ENCODE measurements at regions not wholly inside any gene's neighbourhood (a gene's known extent, or its start where the extent isn't known, plus 50 kb on each side); places are given as distances from the start of the nearest gene placed in this dataset.

- TF ChIP-seq E2F8 (IDR thresholded peaks at IDR 0.05; ENCODE audit: low read depth, partially characterized antibody) (no peak), POLR2A (IDR thresholded peaks at IDR 0.05; ENCODE audit: low read depth, low read length) (0 out of 2 replicates have a peak, but pooled peaks have one; percentile 37), SMAD1 (IDR thresholded peaks at IDR 0.05; ENCODE audit: low read depth, partially characterized antibody) (no peak), FOXK2 (IDR thresholded peaks at IDR 0.05) (no peak), EGR1 (IDR thresholded peaks at IDR 0.05; ENCODE audit: borderline replicate concordance in 1 of 2, low read depth in 2 of 2, low read length in 2 of 2) (no peak), SMARCA5 (IDR thresholded peaks at IDR 0.05) (no peak), MTA2 (IDR thresholded peaks at IDR 0.05; ENCODE audit: low read depth) (no peak), TARDBP (IDR thresholded peaks at IDR 0.05; ENCODE audit: borderline replicate concordance) (no peak), TCF7 (IDR thresholded peaks at IDR 0.05; ENCODE audit: borderline replicate concordance) (peak; percentile 84), IKZF2 (IDR thresholded peaks at IDR 0.05) (peak; percentile 48 to 69; a peak in 3 of 4 replicates), MXI1 (IDR thresholded peaks at IDR 0.05; ENCODE audit: low read depth, low read length) (no peak), JUNB (IDR thresholded peaks at IDR 0.05) (peak; percentile 65), ZNF24 (IDR thresholded peaks at IDR 0.05) (no peak), ZBED1 (IDR thresholded peaks at IDR 0.05; ENCODE audit: borderline replicate concordance) (no peak), CHD4 (IDR thresholded peaks at IDR 0.05) (no peak), RAD51 (IDR thresholded peaks at IDR 0.05) (no peak), SUPT20H (IDR thresholded peaks at IDR 0.05; ENCODE audit: borderline replicate concordance, control insufficient read depth, low read depth, low read length) (no peak), KLF5 (IDR thresholded peaks at IDR 0.05; ENCODE audit: partially characterized antibody) (no peak), ESRRA (IDR thresholded peaks at IDR 0.05; ENCODE audit: low read length) (no peak)
- TF ChIP-seq, protein P1, sequence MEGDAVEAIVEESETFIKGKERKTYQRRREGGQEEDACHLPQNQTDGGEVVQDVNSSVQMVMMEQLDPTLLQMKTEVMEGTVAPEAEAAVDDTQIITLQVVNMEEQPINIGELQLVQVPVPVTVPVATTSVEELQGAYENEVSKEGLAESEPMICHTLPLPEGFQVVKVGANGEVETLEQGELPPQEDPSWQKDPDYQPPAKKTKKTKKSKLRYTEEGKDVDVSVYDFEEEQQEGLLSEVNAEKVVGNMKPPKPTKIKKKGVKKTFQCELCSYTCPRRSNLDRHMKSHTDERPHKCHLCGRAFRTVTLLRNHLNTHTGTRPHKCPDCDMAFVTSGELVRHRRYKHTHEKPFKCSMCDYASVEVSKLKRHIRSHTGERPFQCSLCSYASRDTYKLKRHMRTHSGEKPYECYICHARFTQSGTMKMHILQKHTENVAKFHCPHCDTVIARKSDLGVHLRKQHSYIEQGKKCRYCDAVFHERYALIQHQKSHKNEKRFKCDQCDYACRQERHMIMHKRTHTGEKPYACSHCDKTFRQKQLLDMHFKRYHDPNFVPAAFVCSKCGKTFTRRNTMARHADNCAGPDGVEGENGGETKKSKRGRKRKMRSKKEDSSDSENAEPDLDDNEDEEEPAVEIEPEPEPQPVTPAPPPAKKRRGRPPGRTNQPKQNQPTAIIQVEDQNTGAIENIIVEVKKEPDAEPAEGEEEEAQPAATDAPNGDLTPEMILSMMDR (IDR thresholded peaks at IDR 0.05 in 2 of 3, conservative IDR thresholded peaks at IDR 0.05 in 1 of 3; ENCODE audit: control insufficient read depth in 2 of 3, extremely low read depth in 1 of 3, insufficient read depth in 1 of 3, low read depth in 3 of 3, low read length in 3 of 3), result no peak
- TF ChIP-seq, protein P2, sequence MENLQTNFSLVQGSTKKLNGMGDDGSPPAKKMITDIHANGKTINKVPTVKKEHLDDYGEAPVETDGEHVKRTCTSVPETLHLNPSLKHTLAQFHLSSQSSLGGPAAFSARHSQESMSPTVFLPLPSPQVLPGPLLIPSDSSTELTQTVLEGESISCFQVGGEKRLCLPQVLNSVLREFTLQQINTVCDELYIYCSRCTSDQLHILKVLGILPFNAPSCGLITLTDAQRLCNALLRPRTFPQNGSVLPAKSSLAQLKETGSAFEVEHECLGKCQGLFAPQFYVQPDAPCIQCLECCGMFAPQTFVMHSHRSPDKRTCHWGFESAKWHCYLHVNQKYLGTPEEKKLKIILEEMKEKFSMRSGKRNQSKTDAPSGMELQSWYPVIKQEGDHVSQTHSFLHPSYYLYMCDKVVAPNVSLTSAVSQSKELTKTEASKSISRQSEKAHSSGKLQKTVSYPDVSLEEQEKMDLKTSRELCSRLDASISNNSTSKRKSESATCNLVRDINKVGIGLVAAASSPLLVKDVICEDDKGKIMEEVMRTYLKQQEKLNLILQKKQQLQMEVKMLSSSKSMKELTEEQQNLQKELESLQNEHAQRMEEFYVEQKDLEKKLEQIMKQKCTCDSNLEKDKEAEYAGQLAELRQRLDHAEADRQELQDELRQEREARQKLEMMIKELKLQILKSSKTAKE (IDR thresholded peaks at IDR 0.05; ENCODE audit: low read depth, poor library complexity, severe bottlenecking), result no peak
- TF ChIP-seq, protein P3, sequence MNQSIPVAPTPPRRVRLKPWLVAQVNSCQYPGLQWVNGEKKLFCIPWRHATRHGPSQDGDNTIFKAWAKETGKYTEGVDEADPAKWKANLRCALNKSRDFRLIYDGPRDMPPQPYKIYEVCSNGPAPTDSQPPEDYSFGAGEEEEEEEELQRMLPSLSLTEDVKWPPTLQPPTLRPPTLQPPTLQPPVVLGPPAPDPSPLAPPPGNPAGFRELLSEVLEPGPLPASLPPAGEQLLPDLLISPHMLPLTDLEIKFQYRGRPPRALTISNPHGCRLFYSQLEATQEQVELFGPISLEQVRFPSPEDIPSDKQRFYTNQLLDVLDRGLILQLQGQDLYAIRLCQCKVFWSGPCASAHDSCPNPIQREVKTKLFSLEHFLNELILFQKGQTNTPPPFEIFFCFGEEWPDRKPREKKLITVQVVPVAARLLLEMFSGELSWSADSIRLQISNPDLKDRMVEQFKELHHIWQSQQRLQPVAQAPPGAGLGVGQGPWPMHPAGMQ (IDR thresholded peaks at IDR 0.05; ENCODE audit: borderline replicate concordance), result no peak
- TF ChIP-seq, protein P4, sequence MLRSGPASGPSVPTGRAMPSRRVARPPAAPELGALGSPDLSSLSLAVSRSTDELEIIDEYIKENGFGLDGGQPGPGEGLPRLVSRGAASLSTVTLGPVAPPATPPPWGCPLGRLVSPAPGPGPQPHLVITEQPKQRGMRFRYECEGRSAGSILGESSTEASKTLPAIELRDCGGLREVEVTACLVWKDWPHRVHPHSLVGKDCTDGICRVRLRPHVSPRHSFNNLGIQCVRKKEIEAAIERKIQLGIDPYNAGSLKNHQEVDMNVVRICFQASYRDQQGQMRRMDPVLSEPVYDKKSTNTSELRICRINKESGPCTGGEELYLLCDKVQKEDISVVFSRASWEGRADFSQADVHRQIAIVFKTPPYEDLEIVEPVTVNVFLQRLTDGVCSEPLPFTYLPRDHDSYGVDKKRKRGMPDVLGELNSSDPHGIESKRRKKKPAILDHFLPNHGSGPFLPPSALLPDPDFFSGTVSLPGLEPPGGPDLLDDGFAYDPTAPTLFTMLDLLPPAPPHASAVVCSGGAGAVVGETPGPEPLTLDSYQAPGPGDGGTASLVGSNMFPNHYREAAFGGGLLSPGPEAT (IDR thresholded peaks at IDR 0.05; ENCODE audit: low read depth), result peak; percentile 36; the same call in 1 of the 2 replicates
Measured at GRCh38 chr9:109907400-109907799, 127.4 kb downstream of the PALM2AKAP2 start (continued).
